Adipocyte (in vitro differentiated cells): ENCODE measurements at regions not wholly inside any gene's neighbourhood (a gene's known extent, or its start where the extent isn't known, plus 50 kb on each side); places are given as distances from the start of the nearest gene placed in this dataset.

Experiments
- DNase-seq: peaks from one replicate; pipeline ENCODE4 v3.0.0-alpha.2; 2015; ENCODE audit warnings: low read depth
- H3K27me3 ChIP-seq: replicated peaks from 2 replicates; pipeline ENCODE4 v1.7.0; 2013; ENCODE audit warnings: mild to moderate bottlenecking, low read length, moderate library complexity; ENCODE audit not compliant: control insufficient read depth, insufficient read depth
- H3K36me3 ChIP-seq: 2 replicates; pipeline ENCODE4 v1.7.0; 2013; ENCODE audit warnings: low read length, mild to moderate bottlenecking, moderate library complexity; ENCODE audit not compliant: control insufficient read depth, insufficient read depth, severe bottlenecking
- H3K4me1 ChIP-seq: 2 replicates; pipeline ENCODE4 v1.7.0; 2013; ENCODE audit warnings: mild to moderate bottlenecking, low read length, moderate library complexity; ENCODE audit not compliant: control insufficient read depth, insufficient read depth
- H3K4me3 ChIP-seq: 2 replicates; pipeline ENCODE4 v1.7.0; 2013; ENCODE audit warnings: mild to moderate bottlenecking, low read length, moderate library complexity
- H3K9ac ChIP-seq: 2 replicates; pipeline ENCODE4 v1.7.0; 2013; ENCODE audit warnings: mild to moderate bottlenecking, low read length, moderate library complexity
- H3K9me3 ChIP-seq: 2 replicates; pipeline ENCODE4 v1.7.0; 2013; ENCODE audit warnings: mild to moderate bottlenecking, low read length, moderate library complexity; ENCODE audit not compliant: control insufficient read depth

- no peaks in the 10 kb centered on the region for H3K4me1 ChIP-seq
- DNase-seq, result no peak
- no peaks in the 10 kb centered on the region for H3K9me3 ChIP-seq
- H3K4me3 ChIP-seq, result no peak overlapping the region
- H3K36me3 ChIP-seq, result no peaks in the 10 kb centered on the region
- H3K9ac ChIP-seq, result no peak overlapping the region
- H3K27me3 ChIP-seq, result peaks cover 68% of the 10 kb centered on the region
Measured at GRCh38 chr13:111414341-111414740, 93.9 kb downstream of the TEX29 start.

- Histone ChIP-seq H3K9ac (no peak overlapping the region), H3K9me3 (no peaks in the 10 kb centered on the region), H3K36me3 (no peaks in the 10 kb centered on the region), H3K4me3 (no peak overlapping the region), H3K27me3 (peaks cover 68% of the 10 kb centered on the region), H3K4me1 (no peaks in the 10 kb centered on the region)
- no peak for DNase-seq
Measured at GRCh38 chr13:111415246-111415645, 94.8 kb downstream of the TEX29 start.

GRCh38 chr13:111415765-111416164, 95.3 kb downstream of the TEX29 start:
- no peaks in the 10 kb centered on the region for H3K4me1 ChIP-seq
- H3K36me3 ChIP-seq, result no peaks in the 10 kb centered on the region
- DNase-seq, result no peak
- no peaks in the 10 kb centered on the region for H3K9me3 ChIP-seq
- no peak overlapping the region for H3K4me3 ChIP-seq
- H3K27me3 ChIP-seq, result peaks cover 64% of the 10 kb centered on the region
- no peak overlapping the region for H3K9ac ChIP-seq

- no peaks in the 10 kb centered on the region for H3K36me3 ChIP-seq
- H3K9me3 ChIP-seq, result no peaks in the 10 kb centered on the region
- no peak for DNase-seq
- peaks cover 45% of the 10 kb centered on the region for H3K27me3 ChIP-seq
- no peak overlapping the region for H3K4me3 ChIP-seq
- H3K9ac ChIP-seq, result no peak overlapping the region
- no peaks in the 10 kb centered on the region for H3K4me1 ChIP-seq
Measured at GRCh38 chr13:111418101-111418500, 97.7 kb downstream of the TEX29 start.

GRCh38 chr13:111420113-111420876, 99.9 kb downstream of the TEX29 start:
- peaks cover 36% of the 10 kb centered on the region for H3K27me3 ChIP-seq
- H3K9ac ChIP-seq, result no peak overlapping the region
- H3K4me3 ChIP-seq, result no peak overlapping the region
- no peak for DNase-seq
- H3K9me3 ChIP-seq, result no peaks in the 10 kb centered on the region
- no peaks in the 10 kb centered on the region for H3K4me1 ChIP-seq
- no peaks in the 10 kb centered on the region for H3K36me3 ChIP-seq

GRCh38 chr13:111421216-111421615, 100.8 kb downstream of the TEX29 start:
- H3K27me3 ChIP-seq, result peaks cover 36% of the 10 kb centered on the region
- no peaks in the 10 kb centered on the region for H3K4me1 ChIP-seq
- DNase-seq, result no peak
- H3K9me3 ChIP-seq, result no peaks in the 10 kb centered on the region
- no peak overlapping the region for H3K4me3 ChIP-seq
- no peak overlapping the region for H3K9ac ChIP-seq
- H3K36me3 ChIP-seq, result no peaks in the 10 kb centered on the region

- Histone ChIP-seq H3K36me3 (no peaks in the 10 kb centered on the region), H3K9me3 (no peaks in the 10 kb centered on the region), H3K27me3 (peaks cover 30% of the 10 kb centered on the region), H3K9ac (no peak overlapping the region), H3K4me1 (no peaks in the 10 kb centered on the region), H3K4me3 (no peak overlapping the region)
- no peak for DNase-seq
Measured at GRCh38 chr13:111422348-111422747, 101.9 kb downstream of the TEX29 start.

GRCh38 chr13:111423168-111423785, 102.8 kb downstream of the TEX29 start:
- no peaks in the 10 kb centered on the region for H3K36me3 ChIP-seq
- DNase-seq, result no peak
- no peaks in the 10 kb centered on the region for H3K9me3 ChIP-seq
- H3K9ac ChIP-seq, result no peak overlapping the region
- H3K4me1 ChIP-seq, result no peaks in the 10 kb centered on the region
- H3K27me3 ChIP-seq, result peaks cover 26% of the 10 kb centered on the region
- H3K4me3 ChIP-seq, result no peak overlapping the region

GRCh38 chr13:111424134-111424533, 103.7 kb downstream of the TEX29 start:
- Histone ChIP-seq H3K4me3 (no peak overlapping the region), H3K27me3 (peaks cover 23% of the 10 kb centered on the region), H3K9me3 (no peaks in the 10 kb centered on the region), H3K4me1 (no peaks in the 10 kb centered on the region), H3K36me3 (no peaks in the 10 kb centered on the region), H3K9ac (no peak overlapping the region)
- DNase-seq, result no peak

- no peaks in the 10 kb centered on the region for H3K4me1 ChIP-seq
Measured at GRCh38 chr13:111425326-111425725, 104.9 kb downstream of the TEX29 start.

GRCh38 chr13:111429064-111429558, 108.7 kb downstream of the TEX29 start:
- H3K9ac ChIP-seq, result no peak overlapping the region
- DNase-seq, result peak; percentile 46
- H3K4me1 ChIP-seq, result no peaks in the 10 kb centered on the region
- H3K4me3 ChIP-seq, result no peak overlapping the region
- H3K36me3 ChIP-seq, result no peaks in the 10 kb centered on the region
- H3K27me3 ChIP-seq, result peaks cover 9% of the 10 kb centered on the region
- H3K9me3 ChIP-seq, result no peaks in the 10 kb centered on the region

More at GRCh38 chr13:111425326-111425725, 104.9 kb downstream of the TEX29 start:
- DNase-seq, result no peak
- H3K9me3 ChIP-seq, result no peaks in the 10 kb centered on the region
- H3K9ac ChIP-seq, result no peak overlapping the region
- H3K36me3 ChIP-seq, result no peaks in the 10 kb centered on the region
- peaks cover 14% of the 10 kb centered on the region for H3K27me3 ChIP-seq
- no peak overlapping the region for H3K4me3 ChIP-seq
